ENCODE measurements at regions not wholly inside any gene's neighbourhood (a gene's known extent, or its start where the extent isn't known, plus 50 kb on each side); places are given as distances from the start of the nearest gene placed in this dataset.

DNA sequence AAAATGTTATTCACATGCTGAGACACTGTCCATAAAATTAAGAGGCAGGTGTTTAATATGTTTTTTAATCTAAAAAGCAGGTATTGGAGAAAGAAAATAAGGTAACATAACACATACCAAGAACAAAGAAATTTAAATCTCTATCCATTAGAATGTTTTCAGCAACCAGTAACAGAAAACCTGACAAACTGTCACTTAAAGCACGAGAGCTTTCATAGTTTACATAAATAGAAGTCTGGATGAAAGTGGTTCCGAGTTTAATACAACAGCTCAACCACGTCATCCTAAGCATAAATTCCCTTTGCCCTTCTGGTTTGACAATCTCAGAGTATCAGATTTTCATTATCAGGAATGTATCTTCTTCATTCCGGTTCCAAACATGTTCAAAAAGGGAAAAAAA, 1249.4 kb upstream of the SORCS1 start:
- POLR2A ChIA-PET (ENCODE audit: partially characterized antibody) = no interaction called here
- H4K5ac ChIP-seq (ENCODE audit: insufficient read length, low read depth, low read length) = no peak overlapping the region
- H3K14ac ChIP-seq (ENCODE audit: insufficient read length) = no peak overlapping the region
- no peaks in the 10 kb centered on the region for H3K9me3 ChIP-seq (ENCODE audit: insufficient read depth in 2 of 2, low read depth in 1 of 2, low read length in 1 of 2)
- H2BK15ac ChIP-seq (ENCODE audit: low read length) = no peak overlapping the region
- H3K18ac ChIP-seq (ENCODE audit: extremely low read depth, low read length) = no peak overlapping the region
- H2BK12ac ChIP-seq (ENCODE audit: low read depth, low read length) = no peak overlapping the region
- no peak overlapping the region for H3K27ac ChIP-seq (ENCODE audit: low read depth, low read length)
- H3K9ac ChIP-seq (replicated peaks in 1 of 4; ENCODE audit: extremely low read depth in 1 of 4, low read depth in 3 of 4, low read length in 3 of 4) = no peak overlapping the region
- no peaks in the 10 kb centered on the region for H3K23me2 ChIP-seq (ENCODE audit: low read depth, low read length)
- H3K23ac ChIP-seq (ENCODE audit: insufficient read length) = no peak overlapping the region
- H4K8ac ChIP-seq (ENCODE audit: extremely low read depth, insufficient read depth, low read length) = no peak overlapping the region
- TF ChIP-seq GTF2F1 (IDR thresholded peaks at IDR 0.05; ENCODE audit: borderline replicate concordance, low read depth, low read length) = no peak
- H2AFZ ChIP-seq (ENCODE audit: low read length) = no peak overlapping the region
- no peaks in the 10 kb centered on the region for H3K79me2 ChIP-seq (ENCODE audit: control insufficient read depth in 1 of 2, insufficient read depth in 2 of 2, low read length in 2 of 2)
- no peak overlapping the region for H2BK120ac ChIP-seq (replicated peaks; ENCODE audit: low read depth, low read length)
- DNase-seq (ENCODE audit: low read depth in 1 of 2, low spot score in 2 of 2) (no peak), FAIRE-seq (no peak)
- H3K79me1 ChIP-seq (ENCODE audit: low read depth, low read length) = no peaks in the 10 kb centered on the region
- no peaks in the 10 kb centered on the region for H3K36me3 ChIP-seq (ENCODE audit: control insufficient read depth in 2 of 4, insufficient read depth in 4 of 4, low read length in 3 of 4)
- H3K4me2 ChIP-seq (ENCODE audit: insufficient read depth in 1 of 2, low read depth in 2 of 2, low read length in 2 of 2) = no peak overlapping the region
- H3K4me3 ChIP-seq (ENCODE audit: extremely low read depth in 1 of 4, insufficient read depth in 2 of 4, low read depth in 3 of 4, low read length in 4 of 4) = no peak overlapping the region
- no peaks in the 10 kb centered on the region for H3K27me3 ChIP-seq (replicated peaks in 1 of 4; ENCODE audit: control insufficient read depth in 3 of 4, extremely low read depth in 1 of 4, insufficient read depth in 3 of 4, low read length in 3 of 4)
- no peak overlapping the region for H2AK5ac ChIP-seq (ENCODE audit: low read depth, low read length)
- CTCF ChIA-PET (ENCODE audit: partially characterized antibody) = no interaction called here
- WGBS, 2 experiments (ENCODE audit: extremely low coverage in 1 of 2, insufficient coverage in 1 of 2, insufficient read length in 1 of 2, insufficient replicate concordance in 2 of 2, low coverage in 1 of 2, low lambda C conversion rate in 2 of 2, missing lambda C conversion rate in 1 of 2) = 94% methylated on average over 4 of the region's 4 CpGs; no CpG with 5 or more reads in 1 of the 2 experiments
- H3K56ac ChIP-seq (replicated peaks; ENCODE audit: insufficient read length, low read depth, low read length) = no peak overlapping the region
- H3K4ac ChIP-seq (replicated peaks; ENCODE audit: insufficient read length, low read depth, low read length) = no peak overlapping the region
- no peak overlapping the region for H2BK20ac ChIP-seq (ENCODE audit: low read length)
- H3K4me1 ChIP-seq (replicated peaks in 1 of 4; ENCODE audit: control insufficient read depth in 3 of 4, insufficient read depth in 4 of 4, low read length in 3 of 4) = no peaks in the 10 kb centered on the region
- H2BK5ac ChIP-seq (ENCODE audit: low read depth, low read length) = no peak overlapping the region
- H4K91ac ChIP-seq (replicated peaks; ENCODE audit: insufficient read length, low read length) = no peak overlapping the region
- H4K20me1 ChIP-seq (replicated peaks in 1 of 2; ENCODE audit: control insufficient read depth in 1 of 2, insufficient read depth in 2 of 2, low read length in 2 of 2) = no peaks in the 10 kb centered on the region
